ENCODE measurements at regions not wholly inside any gene's neighbourhood (a gene's known extent, or its start where the extent isn't known, plus 50 kb on each side); places are given as distances from the start of the nearest gene placed in this dataset.
"Not testable (repeated sequence)": the region's sequence is repeated elsewhere in the genome, so short reads cannot be mapped to it uniquely, and the experiment has no call there.

- no peak for DNase-seq (ENCODE audit: low spot score)
Observed at GRCh38 chr2:133975676-133976428, 278.0 kb upstream of the MGAT5 start.

GRCh38 chr2:133976659-133977058 lies 277.2 kb upstream of the MGAT5 start:
- DNase-seq (ENCODE audit: low spot score), result no peak

GRCh38 chr2:133977405-133977804 lies 276.5 kb upstream of the MGAT5 start:
- no peak for DNase-seq (ENCODE audit: low spot score)

- no peak for DNase-seq (ENCODE audit: low spot score)
Observed at GRCh38 chr2:133982256-133982655, 271.6 kb upstream of the MGAT5 start.

GRCh38 chr2:133985563-133985962 lies 268.3 kb upstream of the MGAT5 start:
- DNase-seq (ENCODE audit: low spot score), result no peak

- no peak for DNase-seq (ENCODE audit: low spot score)
Observed at GRCh38 chr2:133986081-133986837, 267.6 kb upstream of the MGAT5 start.

- no peak for DNase-seq (ENCODE audit: low spot score)
Observed at GRCh38 chr2:133986881-133987795, 266.7 kb upstream of the MGAT5 start.

GRCh38 chr2:133988316-133988891 lies 265.5 kb upstream of the MGAT5 start:
- no peak for DNase-seq (ENCODE audit: low spot score)

- no peak for DNase-seq (ENCODE audit: low spot score)
Observed at GRCh38 chr2:133991606-133992168, 262.2 kb upstream of the MGAT5 start.

GRCh38 chr2:133992454-133992853 lies 261.4 kb upstream of the MGAT5 start:
- DNase-seq (ENCODE audit: low spot score), result no peak

- DNase-seq (ENCODE audit: low spot score), result no peak
Observed at GRCh38 chr2:133993160-133993559, 260.7 kb upstream of the MGAT5 start.

GRCh38 chr2:133998726-133999125 lies 255.1 kb upstream of the MGAT5 start:
- DNase-seq (ENCODE audit: low spot score), result not testable (repeated sequence)

GRCh38 chr2:134002391-134002790 lies 251.5 kb upstream of the MGAT5 start:
- no peak for DNase-seq (ENCODE audit: low spot score)

- DNase-seq (ENCODE audit: low spot score), result no peak
Observed at GRCh38 chr2:134002921-134003320, 251.0 kb upstream of the MGAT5 start.

GRCh38 chr2:134004467-134004866 lies 249.4 kb upstream of the MGAT5 start:
- DNase-seq (ENCODE audit: low spot score), result no peak

- DNase-seq (ENCODE audit: low spot score), result no peak
Observed at GRCh38 chr2:134008837-134009236, 245.0 kb upstream of the MGAT5 start.

- DNase-seq (ENCODE audit: low spot score), result no peak
Observed at GRCh38 chr2:134009440-134009839, 244.4 kb upstream of the MGAT5 start.

- DNase-seq (ENCODE audit: low spot score), result not testable (repeated sequence)
Observed at GRCh38 chr2:134009906-134010305, 244.0 kb upstream of the MGAT5 start.

GRCh38 chr2:134011936-134012586 lies 241.8 kb upstream of the MGAT5 start:
- DNase-seq (ENCODE audit: low spot score), result no peak

GRCh38 chr2:134014196-134014960 lies 239.5 kb upstream of the MGAT5 start:
- DNase-seq (ENCODE audit: low spot score), result no peak

All from CD4-positive, alpha-beta T cell treated with Interleukin-2 at 100 ng/mL for 4 hours (primary cell).